ENCODE measurements at regions not wholly inside any gene's neighbourhood (a gene's known extent, or its start where the extent isn't known, plus 50 kb on each side); places are given as distances from the start of the nearest gene placed in this dataset.

- no peak for DNase-seq
- H3K4me3 ChIP-seq: no peak overlapping the region
- no peaks in the 10 kb centered on the region for H3K9me3 ChIP-seq
- H3K27me3 ChIP-seq: no peaks in the 10 kb centered on the region
- H3K36me3 ChIP-seq: peaks cover 39% of the 10 kb centered on the region
Measured at GRCh38 chr17:77301694-77302266, 161.0 kb downstream of the SEC14L1 start.

- DNase-seq: no peak
- no peaks in the 10 kb centered on the region for H3K27me3 ChIP-seq
Measured at GRCh38 chr17:77302682-77303081, 161.9 kb downstream of the SEC14L1 start.

GRCh38 chr17:77303620-77304019 lies 162.9 kb downstream of the SEC14L1 start:
- DNase-seq: peak; percentile 58
- Histone ChIP-seq H3K4me3 (no peak overlapping the region), H3K27me3 (no peaks in the 10 kb centered on the region), H3K9me3 (no peaks in the 10 kb centered on the region), H3K36me3 (peaks cover 46% of the 10 kb centered on the region)

More at GRCh38 chr17:77302682-77303081, 161.9 kb downstream of the SEC14L1 start:
- H3K9me3 ChIP-seq: no peaks in the 10 kb centered on the region
- H3K4me3 ChIP-seq: no peak overlapping the region
- peaks cover 38% of the 10 kb centered on the region for H3K36me3 ChIP-seq

- peak; percentile 43 for DNase-seq
- H3K4me3 ChIP-seq: no peak overlapping the region
- H3K36me3 ChIP-seq: peaks cover 44% of the 10 kb centered on the region
- H3K9me3 ChIP-seq: no peaks in the 10 kb centered on the region
- H3K27me3 ChIP-seq: no peaks in the 10 kb centered on the region
Measured at GRCh38 chr17:77304051-77304745, 163.4 kb downstream of the SEC14L1 start.

- no peak overlapping the region for H3K4me3 ChIP-seq
- H3K27me3 ChIP-seq: no peaks in the 10 kb centered on the region
- no peak for DNase-seq
- H3K9me3 ChIP-seq: no peaks in the 10 kb centered on the region
- H3K36me3 ChIP-seq: peaks cover 40% of the 10 kb centered on the region
Measured at GRCh38 chr17:77304746-77305473, 164.1 kb downstream of the SEC14L1 start.

GRCh38 chr17:77306048-77306789 lies 165.4 kb downstream of the SEC14L1 start:
- Histone ChIP-seq H3K9me3 (no peaks in the 10 kb centered on the region), H3K27me3 (no peaks in the 10 kb centered on the region), H3K36me3 (peaks cover 50% of the 10 kb centered on the region), H3K4me3 (no peak overlapping the region)
- DNase-seq: peak; percentile 41

- peaks cover 57% of the 10 kb centered on the region for H3K36me3 ChIP-seq
- H3K4me3 ChIP-seq: no peak overlapping the region
- DNase-seq: no peak
- no peaks in the 10 kb centered on the region for H3K9me3 ChIP-seq
- no peaks in the 10 kb centered on the region for H3K27me3 ChIP-seq
Measured at GRCh38 chr17:77306790-77307478, 166.2 kb downstream of the SEC14L1 start.

- no peak for DNase-seq
- Histone ChIP-seq H3K36me3 (peaks cover 62% of the 10 kb centered on the region), H3K9me3 (no peaks in the 10 kb centered on the region), H3K4me3 (no peak overlapping the region), H3K27me3 (no peaks in the 10 kb centered on the region)
Measured at GRCh38 chr17:77307479-77308198, 166.9 kb downstream of the SEC14L1 start.

GRCh38 chr17:77308861-77309726 lies 168.3 kb downstream of the SEC14L1 start:
- DNase-seq: peak; percentile 91
- H3K9me3 ChIP-seq: no peaks in the 10 kb centered on the region
- peaks cover 60% of the 10 kb centered on the region for H3K36me3 ChIP-seq
- H3K4me3 ChIP-seq: no peak overlapping the region
- H3K27me3 ChIP-seq: no peaks in the 10 kb centered on the region

- no peak for DNase-seq
- H3K36me3 ChIP-seq: peaks cover 59% of the 10 kb centered on the region
- H3K4me3 ChIP-seq: no peak overlapping the region
- H3K9me3 ChIP-seq: no peaks in the 10 kb centered on the region
- no peaks in the 10 kb centered on the region for H3K27me3 ChIP-seq
Measured at GRCh38 chr17:77310336-77310735, 169.6 kb downstream of the SEC14L1 start.

GRCh38 chr17:77311371-77311981 lies 170.7 kb downstream of the SEC14L1 start:
- no peaks in the 10 kb centered on the region for H3K27me3 ChIP-seq
- H3K4me3 ChIP-seq: no peak overlapping the region
- no peaks in the 10 kb centered on the region for H3K9me3 ChIP-seq
- peaks cover 65% of the 10 kb centered on the region for H3K36me3 ChIP-seq
- no peak for DNase-seq

GRCh38 chr17:77312061-77312701 lies 171.4 kb downstream of the SEC14L1 start:
- Histone ChIP-seq H3K27me3 (no peaks in the 10 kb centered on the region), H3K36me3 (peaks cover 65% of the 10 kb centered on the region), H3K9me3 (no peaks in the 10 kb centered on the region), H3K4me3 (no peak overlapping the region)
- no peak for DNase-seq

- peak; percentile 96 for DNase-seq
- H3K27me3 ChIP-seq: no peaks in the 10 kb centered on the region
- H3K9me3 ChIP-seq: no peaks in the 10 kb centered on the region
- H3K36me3 ChIP-seq: peaks cover 61% of the 10 kb centered on the region
- H3K4me3 ChIP-seq: no peak overlapping the region
Measured at GRCh38 chr17:77312786-77313599, 172.2 kb downstream of the SEC14L1 start.

GRCh38 chr17:77313831-77314230 lies 173.1 kb downstream of the SEC14L1 start:
- no peak for DNase-seq
- Histone ChIP-seq H3K4me3 (no peak overlapping the region), H3K27me3 (no peaks in the 10 kb centered on the region), H3K9me3 (no peaks in the 10 kb centered on the region), H3K36me3 (peaks cover 62% of the 10 kb centered on the region)

Measured in MG63 (cell line).